Daoy (cell line): ENCODE measurements at regions not wholly inside any gene's neighbourhood (a gene's known extent, or its start where the extent isn't known, plus 50 kb on each side); places are given as distances from the start of the nearest gene placed in this dataset.

Experiments used
- DNase-seq: peaks from one replicate; pipeline ENCODE4 v3.0.0-alpha.2; 2015; ENCODE audit warnings: low read depth

GRCh38 chr9:120212853-120213200 is 367.1 kb downstream of the CDK5RAP2 start:
- no peak for DNase-seq

- no peak for DNase-seq
Measured at GRCh38 chr9:120212153-120212852, 367.7 kb downstream of the CDK5RAP2 start.

GRCh38 chr9:120210274-120210673 is 369.7 kb downstream of the CDK5RAP2 start:
- no peak for DNase-seq

- no peak for DNase-seq
Measured at GRCh38 chr9:120202856-120203654, 376.9 kb downstream of the CDK5RAP2 start.

GRCh38 chr9:120198027-120198426 is 381.9 kb downstream of the CDK5RAP2 start:
- DNase-seq: no peak

GRCh38 chr9:120197605-120198004 is 382.4 kb downstream of the CDK5RAP2 start:
- DNase-seq: no peak

GRCh38 chr9:120191141-120191540 is 388.8 kb downstream of the CDK5RAP2 start:
- DNase-seq: no peak

GRCh38 chr9:120187758-120188157 is 392.2 kb downstream of the CDK5RAP2 start:
- no peak for DNase-seq

GRCh38 chr9:120186276-120186675 is 393.7 kb downstream of the CDK5RAP2 start:
- DNase-seq: no peak

GRCh38 chr9:120184266-120184665 is 395.7 kb downstream of the CDK5RAP2 start:
- no peak for DNase-seq

- no peak for DNase-seq
Measured at GRCh38 chr9:120183615-120184014, 396.4 kb downstream of the CDK5RAP2 start.

- no peak for DNase-seq
Measured at GRCh38 chr9:120182011-120182410, 398.0 kb downstream of the CDK5RAP2 start.

GRCh38 chr9:120177121-120177520 is 402.8 kb downstream of the CDK5RAP2 start:
- DNase-seq: no peak

- no peak for DNase-seq
Measured at GRCh38 chr9:120175031-120175430, 404.9 kb downstream of the CDK5RAP2 start.

- DNase-seq: no peak
Measured at GRCh38 chr9:120161776-120162175, 418.2 kb downstream of the CDK5RAP2 start.

- no peak for DNase-seq
Measured at GRCh38 chr9:120158221-120158620, 421.7 kb downstream of the CDK5RAP2 start.

- no peak for DNase-seq
Measured at GRCh38 chr9:120156376-120156775, 423.6 kb downstream of the CDK5RAP2 start.

GRCh38 chr9:120153258-120153657 is 426.7 kb downstream of the CDK5RAP2 start:
- DNase-seq: no peak

- no peak for DNase-seq
Measured at GRCh38 chr9:120152295-120152694, 427.7 kb downstream of the CDK5RAP2 start.

- DNase-seq: no peak
Measured at GRCh38 chr9:120151806-120152205, 428.2 kb downstream of the CDK5RAP2 start.

- DNase-seq: no peak
Measured at GRCh38 chr9:120151149-120151548, 428.8 kb downstream of the CDK5RAP2 start.

GRCh38 chr9:120138955-120139354 is 441.0 kb downstream of the CDK5RAP2 start:
- DNase-seq: no peak

GRCh38 chr9:120137186-120137840 is 442.7 kb downstream of the CDK5RAP2 start:
- no peak for DNase-seq
